ENCODE measurements at regions not wholly inside any gene's neighbourhood (a gene's known extent, or its start where the extent isn't known, plus 50 kb on each side); places are given as distances from the start of the nearest gene placed in this dataset.

DNA sequence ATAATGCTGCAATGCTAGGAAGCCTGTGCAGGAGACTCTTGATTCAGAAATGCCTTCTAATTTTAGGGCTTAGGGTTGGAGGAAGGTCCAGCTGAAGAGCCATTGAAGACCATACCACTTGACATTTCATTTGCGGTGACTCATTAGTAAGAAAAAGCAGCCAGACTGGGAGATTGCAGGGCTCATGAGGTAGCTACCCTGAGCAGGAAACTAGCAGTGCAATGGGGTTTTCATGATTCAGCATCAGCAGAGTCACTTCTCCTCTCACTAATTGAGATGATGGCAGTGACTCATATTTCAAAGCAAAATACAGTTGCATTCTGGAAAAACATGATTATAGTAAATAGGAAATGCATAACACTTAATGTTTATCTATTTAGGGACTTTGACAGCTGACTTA lies 434.1 kb downstream of the DNAJB9 start:
- Histone ChIP-seq H3K9ac (ENCODE audit: low read depth, low read length) (no peak overlapping the region), H2BK120ac (ENCODE audit: low read depth, low read length) (no peak overlapping the region), H3K36me3 (ENCODE audit: control insufficient read depth, insufficient read depth, low read length) (no peaks in the 10 kb centered on the region), H3K4me1 (ENCODE audit: control insufficient read depth, insufficient read depth, low read length) (no peaks in the 10 kb centered on the region), H2BK20ac (ENCODE audit: low read depth, low read length) (no peak overlapping the region), H3K27ac (ENCODE audit: insufficient read depth, low read length) (no peak overlapping the region), H4K91ac (ENCODE audit: insufficient read depth, low read depth, low read length) (no peak overlapping the region), H2AFZ (replicated peaks; ENCODE audit: low read length, poor library complexity) (no peak overlapping the region), H3K4me3 (ENCODE audit: insufficient read depth, low read depth, low read length) (no peak overlapping the region), H3K4me2 (ENCODE audit: low read depth, low read length) (no peak overlapping the region), H3K9me3 (ENCODE audit: control insufficient read depth, insufficient read depth, low read length) (peaks cover 3% of the 10 kb centered on the region; the same call in 1 of the 2 replicates), H3K9me1 (ENCODE audit: insufficient read depth, low read length) (no peaks in the 10 kb centered on the region), H3K14ac (replicated peaks; ENCODE audit: low read depth, low read length) (no peak overlapping the region), H4K20me1 (ENCODE audit: insufficient read depth, low read length) (no peaks in the 10 kb centered on the region), H2BK15ac (ENCODE audit: low read depth, low read length) (no peak overlapping the region), H3K56ac (ENCODE audit: extremely low read depth, insufficient read depth, low read length) (no peak overlapping the region), H4K8ac (ENCODE audit: low read depth in 2 of 2, low read length in 2 of 2) (no peak overlapping the region), H4K5ac (ENCODE audit: low read depth, low read length) (no peak overlapping the region), H3K18ac (ENCODE audit: low read depth, low read length) (no peak overlapping the region), H3K23ac (ENCODE audit: low read depth, low read length) (no peak overlapping the region), H2AK9ac (replicated peaks; ENCODE audit: low read depth, low read length, poor library complexity) (no peak overlapping the region), H3K4ac (ENCODE audit: low read depth, low read length) (no peak overlapping the region), H2AK5ac (ENCODE audit: low read depth, low read length) (no peak overlapping the region), H3K27me3 (ENCODE audit: control insufficient read depth, insufficient read depth, low read length) (no peaks in the 10 kb centered on the region), H3K79me1 (ENCODE audit: low read depth in 1 of 2, low read length in 2 of 2) (no peaks in the 10 kb centered on the region), H2BK5ac (ENCODE audit: low read depth, low read length, poor library complexity, severe bottlenecking) (no peak overlapping the region)
- POLR2A ChIA-PET (ENCODE audit: unreplicated experiment) = no interaction called here
- intact Hi-C loops (cut with micrococcal nuclease) = no loop called here
- CTCF ChIA-PET = no interaction called here
- no CpG with 5 or more reads among the region's 1 CpG for WGBS, 2 experiments (ENCODE audit: extremely low coverage in 2 of 2, insufficient read length in 1 of 2)
- no peak for DNase-seq
- ATAC-seq (ENCODE audit: low read depth) = no peak
- dilution Hi-C loops (cut with HindIII; ENCODE audit: low sequenced_read_pairs, unreplicated experiment) = no loop called here
- in situ Hi-C loops (cut with MboI; ENCODE audit: low sequenced_read_pairs) = no loop called here
- BruUV-seq (replicated peaks) = no TSS peak
- TF ChIP-seq MAFK (IDR thresholded peaks at IDR 0.05; ENCODE audit: low read depth, low read length) (no peak), BHLHE40 (IDR thresholded peaks at IDR 0.05; ENCODE audit: low read depth, low read length) (no peak), CHD1 (IDR thresholded peaks at IDR 0.05; ENCODE audit: low read depth, low read length) (no peak), NFE2L2 (IDR thresholded peaks at IDR 0.05; ENCODE audit: low read depth, low read length) (no peak), SMC3 (IDR thresholded peaks at IDR 0.05; ENCODE audit: low read depth, low read length) (no peak), RFX5 (IDR thresholded peaks at IDR 0.05; ENCODE audit: low read depth, low read length) (no peak), POLR2A (IDR thresholded peaks at IDR 0.05; ENCODE audit: low read depth, low read length) (no peak), RCOR1 (IDR thresholded peaks at IDR 0.05; ENCODE audit: insufficient replicate concordance, low read length) (no peak), MAZ (IDR thresholded peaks at IDR 0.05; ENCODE audit: borderline replicate concordance, low read depth, low read length) (no peak), FOS (IDR thresholded peaks at IDR 0.05; ENCODE audit: low read depth, low read length) (no peak), MXI1 (IDR thresholded peaks at IDR 0.05; ENCODE audit: borderline replicate concordance, low read depth, low read length) (no peak), RAD21 (IDR thresholded peaks at IDR 0.05; ENCODE audit: low read length) (no peak)
- TF ChIP-seq, protein P1, sequence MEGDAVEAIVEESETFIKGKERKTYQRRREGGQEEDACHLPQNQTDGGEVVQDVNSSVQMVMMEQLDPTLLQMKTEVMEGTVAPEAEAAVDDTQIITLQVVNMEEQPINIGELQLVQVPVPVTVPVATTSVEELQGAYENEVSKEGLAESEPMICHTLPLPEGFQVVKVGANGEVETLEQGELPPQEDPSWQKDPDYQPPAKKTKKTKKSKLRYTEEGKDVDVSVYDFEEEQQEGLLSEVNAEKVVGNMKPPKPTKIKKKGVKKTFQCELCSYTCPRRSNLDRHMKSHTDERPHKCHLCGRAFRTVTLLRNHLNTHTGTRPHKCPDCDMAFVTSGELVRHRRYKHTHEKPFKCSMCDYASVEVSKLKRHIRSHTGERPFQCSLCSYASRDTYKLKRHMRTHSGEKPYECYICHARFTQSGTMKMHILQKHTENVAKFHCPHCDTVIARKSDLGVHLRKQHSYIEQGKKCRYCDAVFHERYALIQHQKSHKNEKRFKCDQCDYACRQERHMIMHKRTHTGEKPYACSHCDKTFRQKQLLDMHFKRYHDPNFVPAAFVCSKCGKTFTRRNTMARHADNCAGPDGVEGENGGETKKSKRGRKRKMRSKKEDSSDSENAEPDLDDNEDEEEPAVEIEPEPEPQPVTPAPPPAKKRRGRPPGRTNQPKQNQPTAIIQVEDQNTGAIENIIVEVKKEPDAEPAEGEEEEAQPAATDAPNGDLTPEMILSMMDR (conservative IDR thresholded peaks at IDR 0.05; ENCODE audit: low read depth, low read length) = no peak
- TF ChIP-seq, protein P2, sequence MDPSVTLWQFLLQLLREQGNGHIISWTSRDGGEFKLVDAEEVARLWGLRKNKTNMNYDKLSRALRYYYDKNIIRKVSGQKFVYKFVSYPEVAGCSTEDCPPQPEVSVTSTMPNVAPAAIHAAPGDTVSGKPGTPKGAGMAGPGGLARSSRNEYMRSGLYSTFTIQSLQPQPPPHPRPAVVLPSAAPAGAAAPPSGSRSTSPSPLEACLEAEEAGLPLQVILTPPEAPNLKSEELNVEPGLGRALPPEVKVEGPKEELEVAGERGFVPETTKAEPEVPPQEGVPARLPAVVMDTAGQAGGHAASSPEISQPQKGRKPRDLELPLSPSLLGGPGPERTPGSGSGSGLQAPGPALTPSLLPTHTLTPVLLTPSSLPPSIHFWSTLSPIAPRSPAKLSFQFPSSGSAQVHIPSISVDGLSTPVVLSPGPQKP (IDR thresholded peaks at IDR 0.05; ENCODE audit: borderline replicate concordance, low read depth, low read length) = no peak
